ENCODE measurements at regions not wholly inside any gene's neighbourhood (a gene's known extent, or its start where the extent isn't known, plus 50 kb on each side); places are given as distances from the start of the nearest gene placed in this dataset.

- Histone ChIP-seq H3K4me3 (no peak overlapping the region), H3K79me2 (ENCODE audit: control insufficient read depth, insufficient read depth, low read length) (no peaks in the 10 kb centered on the region), H3K9ac (ENCODE audit: insufficient read depth in 1 of 2, low read depth in 2 of 2, low read length in 2 of 2) (no peak overlapping the region), H3K9me3 (replicated peaks; ENCODE audit: control insufficient read depth, insufficient read depth, low read depth, low read length) (no peaks in the 10 kb centered on the region; the same call in 1 of the 2 replicates), H3K4me2 (ENCODE audit: insufficient read depth, low read length) (no peak overlapping the region), H3K27me3 (ENCODE audit: control insufficient read depth in 2 of 2, insufficient read depth in 2 of 2, low read length in 2 of 2) (no peaks in the 10 kb centered on the region), H3K9me1 (ENCODE audit: control insufficient read depth, insufficient read depth, low read length) (no peaks in the 10 kb centered on the region), H3K27ac (ENCODE audit: extremely low read depth, low read depth, low read length) (no peak overlapping the region), H3K4me1 (replicated peaks in 1 of 2; ENCODE audit: control insufficient read depth in 2 of 2, insufficient read depth in 2 of 2, low read length in 2 of 2) (no peaks in the 10 kb centered on the region), H4K20me1 (replicated peaks; ENCODE audit: control insufficient read depth, insufficient read depth, low read length) (no peaks in the 10 kb centered on the region), H2AFZ (ENCODE audit: low read depth, low read length) (no peak overlapping the region), H3K36me3 (ENCODE audit: control insufficient read depth, insufficient read depth, low read length) (no peaks in the 10 kb centered on the region)
- FAIRE-seq (no peak), DNase-seq (ENCODE audit: extremely low read depth in 1 of 4, low spot score in 3 of 4) (no peak), ATAC-seq (no peak)
- intact Hi-C loops (cut with micrococcal nuclease) = no loop called here
- in situ Hi-C loops (cut with MboI) = no loop called here
- no TSS peak for BruUV-seq (replicated peaks)
- 0% methylated on average over 3 of the region's 3 CpGs for WGBS (ENCODE audit: insufficient coverage, low coverage, missing lambda C conversion rate)
- ChIA-PET CTCF (ENCODE audit: low intra/inter-chr PET ratio) (no interaction called here), POLR2A (interaction anchor here (0.7 kb wide), 1 partner anchor 541 kb away, joined by 3 read pairs; no protein-coding TSS in a partner anchor)
- TF ChIP-seq MYC (IDR thresholded peaks at IDR 0.05; ENCODE audit: low read depth, low read length) = no peak
- no peak for TF ChIP-seq MYC (CRISPR knock-in tag; IDR thresholded peaks at IDR 0.05; ENCODE audit: borderline replicate concordance, low read depth)
- TF ChIP-seq E2F5 (CRISPR knock-in tag; IDR thresholded peaks at IDR 0.05) = no peak
- no peak for TF ChIP-seq HMGN3 (IDR thresholded peaks at IDR 0.05; ENCODE audit: borderline replicate concordance, extremely low read depth, insufficient read length, low read depth, low read length)
- TF ChIP-seq KLF16 (IDR thresholded peaks at IDR 0.05) = no peak
- no peak for TF ChIP-seq ZNF23 (CRISPR knock-in tag; IDR thresholded peaks at IDR 0.05)
- TF ChIP-seq MLX (CRISPR knock-in tag; conservative IDR thresholded peaks at IDR 0.05) = no peak
- TF ChIP-seq BMI1 (IDR thresholded peaks at IDR 0.05; ENCODE audit: low read length) = no peak
- TF ChIP-seq XRCC3 (IDR thresholded peaks at IDR 0.05) = no peak
- TF ChIP-seq MBD1 (CRISPR knock-in tag; IDR thresholded peaks at IDR 0.05) = no peak
- no peak for TF ChIP-seq BCL6 (CRISPR knock-in tag; IDR thresholded peaks at IDR 0.05)
- TF ChIP-seq SUPT5H (IDR thresholded peaks at IDR 0.05) = no peak
These were observed 404.0 kb downstream of the GUCY1A2 start for GRCh38 chr11:106614262-106614661.

Data from K562 (cell line).